ENCODE measurements at regions not wholly inside any gene's neighbourhood (a gene's known extent, or its start where the extent isn't known, plus 50 kb on each side); places are given as distances from the start of the nearest gene placed in this dataset.
A peak's percentile ranks its signal among the peaks of the same experiment; 100 is the strongest.

- TF ChIP-seq CTCF (IDR thresholded peaks at IDR 0.05; ENCODE audit: unreplicated experiment), result no peak
- Mint-ChIP-seq H3K4me3 (ENCODE audit: unreplicated experiment) (no peak overlapping the region), H3K4me1 (ENCODE audit: insufficient read depth, unreplicated experiment) (no peaks in the 10 kb centered on the region), H3K9me3 (ENCODE audit: unreplicated experiment) (no peaks in the 10 kb centered on the region), H3K36me3 (ENCODE audit: insufficient read depth, unreplicated experiment) (no peaks in the 10 kb centered on the region), H3K27me3 (ENCODE audit: insufficient read depth, unreplicated experiment) (no peaks in the 10 kb centered on the region), H3K27ac (ENCODE audit: low read depth, unreplicated experiment) (peak overlapping the region; percentile 3)
- ChIA-PET CTCF (interaction anchor here (0.6 to 0.7 kb wide), 2 partner anchors 16 to 180 kb away, joined by 3 read pairs; no protein-coding TSS in a partner anchor), POLR2A (interaction anchor here (0.7 kb wide), 1 partner anchor 59 kb away, joined by 3 read pairs; no protein-coding TSS in a partner anchor)
- intact Hi-C loops (cut with micrococcal nuclease), result no loop called here
- BruUV-seq (replicated peaks), result no TSS peak
- DNase-seq (ENCODE audit: unreplicated experiment), result peak; percentile 22
Measured at GRCh38 chr9:107674721-107675277, 185.2 kb upstream of the KLF4 start.

GRCh38 chr9:107673861-107674720 is 184.5 kb upstream of the KLF4 start:
- no TSS peak for BruUV-seq (replicated peaks)
- ChIA-PET CTCF (interaction anchor here (0.7 to 1.1 kb wide), 2 partner anchors 45 to 181 kb away, joined by 3 to 4 read pairs; no protein-coding TSS in a partner anchor), POLR2A (interaction anchor here (0.7 kb wide), 1 partner anchor 60 kb away, joined by 3 read pairs; no protein-coding TSS in a partner anchor)
- H3K27ac Mint-ChIP-seq (ENCODE audit: low read depth, unreplicated experiment), result no peak overlapping the region
- H3K9me3 Mint-ChIP-seq (ENCODE audit: unreplicated experiment), result no peaks in the 10 kb centered on the region
- intact Hi-C loops (cut with micrococcal nuclease), result no loop called here
- no peak for DNase-seq (ENCODE audit: unreplicated experiment)
- H3K27me3 Mint-ChIP-seq (ENCODE audit: insufficient read depth, unreplicated experiment), result no peaks in the 10 kb centered on the region
- no peaks in the 10 kb centered on the region for H3K4me1 Mint-ChIP-seq (ENCODE audit: insufficient read depth, unreplicated experiment)
- no peak for TF ChIP-seq CTCF (IDR thresholded peaks at IDR 0.05; ENCODE audit: unreplicated experiment)
- H3K4me3 Mint-ChIP-seq (ENCODE audit: unreplicated experiment), result no peak overlapping the region
- H3K36me3 Mint-ChIP-seq (ENCODE audit: insufficient read depth, unreplicated experiment), result no peaks in the 10 kb centered on the region

DNA sequence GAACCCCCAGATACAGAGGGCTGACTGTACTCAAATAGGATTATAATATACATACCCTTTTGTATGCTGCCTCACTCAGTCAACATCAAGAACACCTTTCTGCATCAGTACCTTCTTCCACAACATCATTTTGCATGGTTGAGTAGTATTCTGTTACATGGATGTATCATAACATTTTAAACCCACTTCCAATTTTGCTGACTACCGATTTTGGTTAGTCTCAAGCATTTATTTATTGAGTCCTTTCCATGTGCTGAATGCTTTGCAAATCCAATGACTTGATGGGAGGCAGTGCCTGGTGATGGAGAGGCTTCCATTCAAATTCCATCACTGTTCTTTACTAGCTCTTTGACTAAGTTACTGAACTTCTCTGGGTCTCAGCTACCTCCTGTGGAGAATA is 182.0 kb upstream of the KLF4 start:
- Mint-ChIP-seq H3K4me1 (ENCODE audit: insufficient read depth, unreplicated experiment) (no peaks in the 10 kb centered on the region), H3K36me3 (ENCODE audit: insufficient read depth, unreplicated experiment) (no peaks in the 10 kb centered on the region), H3K27ac (ENCODE audit: low read depth, unreplicated experiment) (no peak overlapping the region), H3K9me3 (ENCODE audit: unreplicated experiment) (no peaks in the 10 kb centered on the region), H3K27me3 (ENCODE audit: insufficient read depth, unreplicated experiment) (no peaks in the 10 kb centered on the region), H3K4me3 (ENCODE audit: unreplicated experiment) (no peak overlapping the region)
- BruUV-seq (replicated peaks), result no TSS peak
- TF ChIP-seq CTCF (IDR thresholded peaks at IDR 0.05; ENCODE audit: unreplicated experiment), result no peak
- ChIA-PET CTCF (no interaction called here), POLR2A (no interaction called here)
- DNase-seq (ENCODE audit: unreplicated experiment), result no peak
- intact Hi-C loops (cut with micrococcal nuclease), result no loop called here

DNA sequence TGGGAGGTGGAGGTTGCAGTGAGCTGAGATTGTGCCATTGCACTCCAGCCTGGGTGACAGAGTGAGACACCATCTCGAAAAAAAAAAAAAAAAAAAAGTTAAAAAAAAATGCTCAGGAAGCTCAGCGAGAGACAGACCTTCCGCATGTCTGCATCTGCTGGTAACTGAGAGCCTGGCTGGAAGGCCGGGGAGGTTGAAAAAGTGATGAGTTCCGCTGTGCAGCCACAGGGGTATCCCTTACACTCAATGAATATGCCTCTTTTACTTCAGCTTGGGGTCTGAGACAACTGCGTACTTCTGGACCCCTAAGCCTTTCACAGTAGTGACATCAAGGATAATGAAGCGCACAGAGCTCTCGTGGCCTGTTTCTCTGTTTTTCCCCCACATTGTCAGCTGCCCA is 179.9 kb upstream of the KLF4 start:
- no TSS peak for BruUV-seq (replicated peaks)
- no peak for TF ChIP-seq CTCF (IDR thresholded peaks at IDR 0.05; ENCODE audit: unreplicated experiment)
- CTCF ChIA-PET, result interaction anchor here (0.6 to 0.7 kb wide), 2 partner anchors 106 to 601 kb away, joined by 3 to 7 read pairs; no protein-coding TSS in a partner anchor
- Mint-ChIP-seq H3K9me3 (ENCODE audit: unreplicated experiment) (no peaks in the 10 kb centered on the region), H3K36me3 (ENCODE audit: insufficient read depth, unreplicated experiment) (no peaks in the 10 kb centered on the region), H3K27me3 (ENCODE audit: insufficient read depth, unreplicated experiment) (no peaks in the 10 kb centered on the region), H3K27ac (ENCODE audit: low read depth, unreplicated experiment) (no peak overlapping the region), H3K4me3 (ENCODE audit: unreplicated experiment) (no peak overlapping the region), H3K4me1 (ENCODE audit: insufficient read depth, unreplicated experiment) (no peaks in the 10 kb centered on the region)
- intact Hi-C loops (cut with micrococcal nuclease), result no loop called here
- POLR2A ChIA-PET, result no interaction called here
- DNase-seq (ENCODE audit: unreplicated experiment), result no peak
